Uterus (tissue), 3 donors: ENCODE measurements at regions not wholly inside any gene's neighbourhood (a gene's known extent, or its start where the extent isn't known, plus 50 kb on each side); places are given as distances from the start of the nearest gene placed in this dataset.
A peak's percentile ranks its signal among the peaks of the same experiment; 100 is the strongest.

Experiments
- DNase-seq, 2 donors: peaks; one replicate each; pipeline ENCODE4 v3.0.0-alpha.2; 2019 to 2020
- H3K27ac ChIP-seq, 2 donors: fragments of 200-600 bp; sonication (generic); 1 replicate in 1 of 2; 2 replicates in 1 of 2; pipeline ENCODE4 v1.5.1; 2016 to 2018
- H3K27me3 ChIP-seq, 2 donors: fragments of 200-600 bp; sonication (generic); one replicate each; pipeline ENCODE4 v1.5.1; 2018 to 2019; ENCODE audit warnings: control low read depth in 1 of 2
- H3K36me3 ChIP-seq, 2 donors: fragments of 200-600 bp; sonication (generic); one replicate each; pipeline ENCODE4 v1.5.1; 2019; ENCODE audit warnings: control low read depth in 1 of 2
- H3K4me1 ChIP-seq, 2 donors: fragments of 200-600 bp; sonication (generic); one replicate each; pipeline ENCODE4 v1.5.1; 2018 to 2019; ENCODE audit warnings: control low read depth in 1 of 2
- H3K4me3 ChIP-seq, 2 donors: fragments of 200-600 bp; sonication (generic); 1 replicate in 1 of 2; 2 replicates in 1 of 2; pipeline ENCODE4 v1.5.1; 2018 to 2019; ENCODE audit warnings: mild to moderate bottlenecking in 1 of 2
- H3K9me3 ChIP-seq, 2 donors: fragments of 200-600 bp; sonication (generic); one replicate each; pipeline ENCODE4 v1.5.1; 2019; ENCODE audit warnings: control low read depth in 1 of 2
- POLR2A ChIP-seq, 2 donors: fragments of 450-650 bp; IDR thresholded peaks; one replicate each; pipeline ENCODE4 v1.6.1; 2016; ENCODE audit warnings: antibody characterized with exemption in 2 of 2, mild to moderate bottlenecking in 1 of 2, moderate library complexity in 1 of 2
- intact Hi-C: fragments of 100-400 bp; cut with DNase I; formaldehyde crosslinking; loops from one replicate; pipeline ENCODE4 v1.15.1; 2023; ENCODE audit warnings: low total_unique reads
- TF ChIP-seq, protein P1 (sequence below), 4 experiments: fragments of 200-600 bp in 2 of 4; fragments of 450-650 bp in 2 of 4; sonication (generic) in 2 of 4; IDR thresholded peaks; one replicate each; pipeline ENCODE4 v1.5.1; 2016 to 2019; ENCODE audit warnings: antibody characterized with exemption in 4 of 4, mild to moderate bottlenecking in 2 of 4, moderate library complexity in 1 of 4
- donor health status: DM: yes; HTN: yes; CAD: no.

DNA sequence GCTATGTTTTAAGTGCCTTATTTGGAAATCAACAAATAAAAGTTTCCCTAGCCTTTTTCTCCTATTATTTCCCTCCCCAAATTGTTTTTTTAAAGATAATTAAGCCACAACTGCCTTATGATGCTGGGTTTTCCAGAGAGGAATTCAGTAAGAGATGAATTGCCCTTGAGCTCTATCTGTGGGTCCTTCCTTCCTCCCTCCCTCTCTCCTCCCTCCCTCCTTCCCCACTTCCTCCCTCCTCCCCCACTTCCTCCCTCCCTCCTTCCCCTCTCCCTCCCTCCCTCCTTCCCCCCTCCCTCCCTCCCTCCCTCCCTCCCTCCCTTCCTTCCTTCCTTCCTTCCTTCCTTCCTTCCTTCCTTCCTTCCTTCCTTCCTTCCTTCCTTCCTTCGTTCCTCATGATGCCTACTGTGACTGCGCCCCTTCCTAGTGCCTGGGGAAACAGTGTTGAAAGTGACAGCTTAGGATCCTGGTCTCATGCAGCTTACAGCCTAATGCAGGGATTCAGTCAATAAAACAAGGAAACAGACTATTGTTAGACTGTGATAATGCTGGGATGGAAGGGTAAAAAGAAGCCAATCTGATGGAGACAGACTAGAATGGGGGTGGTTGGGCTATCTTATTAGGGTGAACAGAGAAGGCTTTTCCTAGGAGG, 1417.1 kb downstream of the AACS start:
- H3K9me3 ChIP-seq: no peaks in the 10 kb centered on the region
- TF ChIP-seq, protein P1, sequence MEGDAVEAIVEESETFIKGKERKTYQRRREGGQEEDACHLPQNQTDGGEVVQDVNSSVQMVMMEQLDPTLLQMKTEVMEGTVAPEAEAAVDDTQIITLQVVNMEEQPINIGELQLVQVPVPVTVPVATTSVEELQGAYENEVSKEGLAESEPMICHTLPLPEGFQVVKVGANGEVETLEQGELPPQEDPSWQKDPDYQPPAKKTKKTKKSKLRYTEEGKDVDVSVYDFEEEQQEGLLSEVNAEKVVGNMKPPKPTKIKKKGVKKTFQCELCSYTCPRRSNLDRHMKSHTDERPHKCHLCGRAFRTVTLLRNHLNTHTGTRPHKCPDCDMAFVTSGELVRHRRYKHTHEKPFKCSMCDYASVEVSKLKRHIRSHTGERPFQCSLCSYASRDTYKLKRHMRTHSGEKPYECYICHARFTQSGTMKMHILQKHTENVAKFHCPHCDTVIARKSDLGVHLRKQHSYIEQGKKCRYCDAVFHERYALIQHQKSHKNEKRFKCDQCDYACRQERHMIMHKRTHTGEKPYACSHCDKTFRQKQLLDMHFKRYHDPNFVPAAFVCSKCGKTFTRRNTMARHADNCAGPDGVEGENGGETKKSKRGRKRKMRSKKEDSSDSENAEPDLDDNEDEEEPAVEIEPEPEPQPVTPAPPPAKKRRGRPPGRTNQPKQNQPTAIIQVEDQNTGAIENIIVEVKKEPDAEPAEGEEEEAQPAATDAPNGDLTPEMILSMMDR (IDR thresholded peaks at IDR 0.05): no peak
- TF ChIP-seq POLR2A (IDR thresholded peaks at IDR 0.05): no peak
- intact Hi-C loops: no loop called here
- no peak for DNase-seq
- no peak overlapping the region for H3K4me3 ChIP-seq
- no peaks in the 10 kb centered on the region for H3K4me1 ChIP-seq
- H3K27ac ChIP-seq: peak overlapping the region; percentile 39 to 42
- no peaks in the 10 kb centered on the region for H3K27me3 ChIP-seq
- H3K36me3 ChIP-seq: no peaks in the 10 kb centered on the region

DNA sequence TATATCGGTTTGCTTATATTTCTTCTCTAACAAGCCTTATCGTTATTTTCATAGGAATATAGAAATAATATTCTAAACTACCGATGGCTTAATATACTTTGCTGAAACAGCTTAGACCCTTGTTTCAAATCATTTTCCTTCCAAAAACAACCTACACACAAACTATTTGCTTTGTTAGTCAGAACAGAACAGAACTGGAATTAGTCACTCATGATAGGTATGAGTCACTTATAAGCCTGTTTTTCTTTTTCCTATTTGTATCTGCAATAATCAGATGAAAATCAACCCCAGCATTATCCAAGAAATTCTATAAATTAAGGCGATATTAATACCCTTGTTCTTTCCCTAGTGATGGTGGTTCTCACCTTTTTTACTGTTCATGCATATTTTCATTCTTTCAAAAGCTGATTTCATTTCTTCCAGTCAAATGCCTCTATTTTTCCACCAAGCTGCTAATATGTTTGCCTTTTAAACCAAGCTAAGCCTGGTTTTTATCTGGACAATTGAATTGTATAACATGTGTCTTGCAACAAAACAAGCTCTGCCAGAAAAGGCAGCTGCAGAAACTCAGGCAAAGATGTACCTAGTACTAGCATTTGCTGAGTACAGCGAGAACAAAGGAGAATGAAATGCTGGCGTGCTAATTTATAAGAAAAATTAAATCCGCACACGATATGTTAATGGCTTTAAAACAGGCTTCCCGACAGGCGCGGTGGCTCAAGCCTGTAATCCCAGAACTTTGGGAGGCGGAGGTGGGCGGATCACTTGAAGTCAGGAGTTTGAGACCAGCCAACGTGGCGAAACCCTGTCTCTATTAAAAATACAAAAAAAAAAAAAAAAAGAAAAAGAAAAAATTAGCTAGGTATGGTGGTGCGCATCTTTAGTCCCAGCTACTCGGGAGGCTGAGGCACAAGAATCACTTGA, 1418.2 kb downstream of the AACS start:
- intact Hi-C loops: no loop called here
- peak overlapping the region; percentile 39 to 42 for H3K27ac ChIP-seq
- TF ChIP-seq, protein P1 (IDR thresholded peaks at IDR 0.05): no peak
- no peak for TF ChIP-seq POLR2A (IDR thresholded peaks at IDR 0.05)

DNA sequence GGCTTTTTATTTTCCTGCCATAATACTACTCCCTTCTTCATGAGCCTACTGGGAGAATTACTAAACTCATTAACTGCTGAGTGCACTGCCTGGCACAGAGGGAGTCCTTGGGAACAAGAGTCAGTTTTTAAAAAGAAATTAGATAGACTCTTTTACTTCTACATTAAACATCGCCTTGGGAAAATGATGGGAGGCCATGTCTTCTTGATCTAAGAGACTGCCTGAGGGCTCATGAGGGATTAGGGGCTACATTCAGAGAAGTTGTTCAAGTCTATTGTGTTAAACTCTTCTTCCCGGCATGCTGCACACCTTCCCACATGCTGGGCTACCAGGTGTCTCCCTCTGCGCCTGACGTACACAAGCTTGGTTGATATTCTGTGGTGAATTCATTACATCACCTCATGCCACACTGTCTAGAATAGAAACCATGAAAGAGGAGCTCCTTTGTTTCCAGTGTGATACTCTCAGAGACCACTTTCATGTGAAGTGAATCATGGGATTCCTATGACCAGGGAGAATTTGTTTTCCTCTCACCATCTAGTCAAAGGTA, 1422.3 kb downstream of the AACS start:
- Histone ChIP-seq H3K27ac (no peak overlapping the region), H3K36me3 (no peaks in the 10 kb centered on the region), H3K4me3 (no peak overlapping the region), H3K9me3 (no peaks in the 10 kb centered on the region), H3K4me1 (no peaks in the 10 kb centered on the region), H3K27me3 (no peaks in the 10 kb centered on the region)
- TF ChIP-seq, protein P1 (IDR thresholded peaks at IDR 0.05): no peak
- no peak for TF ChIP-seq POLR2A (IDR thresholded peaks at IDR 0.05)
- no peak for DNase-seq
- intact Hi-C loops: no loop called here

More for the DNA sequence above, 1418.2 kb downstream of the AACS start:
- Histone ChIP-seq H3K9me3 (no peaks in the 10 kb centered on the region), H3K27me3 (no peaks in the 10 kb centered on the region), H3K36me3 (no peaks in the 10 kb centered on the region), H3K4me3 (no peak overlapping the region), H3K4me1 (no peaks in the 10 kb centered on the region)
- peak; percentile 29 to 45 for DNase-seq

DNA sequence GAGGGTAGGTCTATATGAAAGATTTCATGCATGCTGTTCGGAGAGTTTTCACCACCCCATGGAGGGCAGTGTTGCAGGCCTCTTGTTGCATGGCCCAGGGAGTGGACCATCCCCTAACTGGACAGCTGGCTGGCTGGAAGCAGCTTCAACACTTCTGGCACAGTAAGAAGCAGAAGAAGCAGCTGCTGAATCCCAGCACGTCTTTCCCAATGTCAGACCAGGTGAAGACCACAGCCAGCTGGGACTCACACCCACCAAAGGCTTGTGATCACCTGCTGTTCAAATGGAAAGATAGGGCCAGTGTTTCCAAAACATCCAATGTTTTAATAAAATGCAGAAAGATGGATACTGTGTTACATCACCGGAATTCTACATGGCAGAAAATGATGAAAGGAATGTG, 1423.6 kb downstream of the AACS start:
- Histone ChIP-seq H3K27ac (no peak overlapping the region), H3K4me1 (no peaks in the 10 kb centered on the region), H3K4me3 (no peak overlapping the region), H3K27me3 (no peaks in the 10 kb centered on the region), H3K36me3 (no peaks in the 10 kb centered on the region), H3K9me3 (no peaks in the 10 kb centered on the region)
- DNase-seq: no peak
- no peak for TF ChIP-seq POLR2A (IDR thresholded peaks at IDR 0.05)
- TF ChIP-seq, protein P1 (IDR thresholded peaks at IDR 0.05): no peak
- intact Hi-C loops: no loop called here

DNA sequence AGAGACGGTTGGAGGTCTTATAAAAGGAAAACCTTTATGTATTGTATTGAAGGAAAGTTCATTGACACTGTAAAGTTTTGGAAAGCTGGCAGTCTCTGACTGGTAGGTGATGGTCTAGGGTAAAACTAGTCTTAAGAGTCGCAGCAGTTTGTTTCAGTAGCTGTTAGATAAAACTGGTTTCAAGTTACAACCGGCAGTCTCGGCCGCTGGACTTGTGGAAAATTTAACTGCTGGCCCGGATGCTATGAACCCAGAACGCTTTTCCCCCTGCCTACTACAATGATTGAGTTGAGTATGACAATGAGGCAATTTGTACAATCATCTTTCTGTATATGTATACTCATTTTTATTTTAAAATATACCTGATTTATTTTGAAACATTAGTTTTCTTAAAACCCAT, 1426.9 kb downstream of the AACS start:
- H3K9me3 ChIP-seq: no peaks in the 10 kb centered on the region
- H3K27ac ChIP-seq: no peak overlapping the region
- H3K4me3 ChIP-seq: no peak overlapping the region
- DNase-seq: no peak
- H3K4me1 ChIP-seq: no peaks in the 10 kb centered on the region
- H3K36me3 ChIP-seq: no peaks in the 10 kb centered on the region
- H3K27me3 ChIP-seq: no peaks in the 10 kb centered on the region
- intact Hi-C loops: no loop called here
- no peak for TF ChIP-seq POLR2A (IDR thresholded peaks at IDR 0.05)
- TF ChIP-seq, protein P1 (IDR thresholded peaks at IDR 0.05): no peak
